BJ (cell line): ENCODE measurements at regions not wholly inside any gene's neighbourhood (a gene's known extent, or its start where the extent isn't known, plus 50 kb on each side); places are given as distances from the start of the nearest gene placed in this dataset.

Experiments
- CTCF ChIA-PET: fragments of 350-600 bp; formaldehyde crosslinking; extraction: SDS; loops from one replicate; lab custom pipeline; 2021; ENCODE audit warnings: antibody characterized with exemption, inconsistent platforms; lab: Yijun Ruan, JAX
- POLR2A ChIA-PET: fragments of 300-600 bp; sonication (Branson Sonifier 250); formaldehyde crosslinking; extraction: SDS; loops from one replicate; lab custom pipeline; 2021; ENCODE audit warnings: antibody characterized with exemption; lab: Charles Lee
- DNase-seq: peaks from one replicate; pipeline ENCODE4 v3.0.0-alpha.2; 2011; ENCODE audit warnings: low read depth
- H3K27me3 ChIP-seq: 2 replicates; pipeline ENCODE4 v1.6.0; 2011; ENCODE audit warnings: low read length; ENCODE audit not compliant: control insufficient read depth, insufficient read depth
- H3K36me3 ChIP-seq: 2 replicates; pipeline ENCODE4 v1.5.1; 2011; ENCODE audit warnings: low read length; ENCODE audit not compliant: control insufficient read depth, insufficient read depth
- H3K4me3 ChIP-seq: 2 replicates; pipeline ENCODE4 v1.5.1; 2011; ENCODE audit warnings: low read depth, mild to moderate bottlenecking, control low read depth, low read length
- TF ChIP-seq, protein P1 (sequence below): IDR thresholded peaks from 2 replicates; pipeline ENCODE4 v1.5.1; 2011; ENCODE audit warnings: low read depth, mild to moderate bottlenecking, control low read depth, inconsistent platforms, low read length, moderate library complexity; ENCODE audit not compliant: insufficient read depth

GRCh38 chr4:149121023-149121404 is 678.8 kb upstream of the NR3C2 start:
- Histone ChIP-seq H3K36me3 (no peaks in the 10 kb centered on the region), H3K27me3 (no peaks in the 10 kb centered on the region), H3K4me3 (no peak overlapping the region)
- no peak for DNase-seq
- CTCF ChIA-PET, result no interaction called here
- TF ChIP-seq, protein P1, sequence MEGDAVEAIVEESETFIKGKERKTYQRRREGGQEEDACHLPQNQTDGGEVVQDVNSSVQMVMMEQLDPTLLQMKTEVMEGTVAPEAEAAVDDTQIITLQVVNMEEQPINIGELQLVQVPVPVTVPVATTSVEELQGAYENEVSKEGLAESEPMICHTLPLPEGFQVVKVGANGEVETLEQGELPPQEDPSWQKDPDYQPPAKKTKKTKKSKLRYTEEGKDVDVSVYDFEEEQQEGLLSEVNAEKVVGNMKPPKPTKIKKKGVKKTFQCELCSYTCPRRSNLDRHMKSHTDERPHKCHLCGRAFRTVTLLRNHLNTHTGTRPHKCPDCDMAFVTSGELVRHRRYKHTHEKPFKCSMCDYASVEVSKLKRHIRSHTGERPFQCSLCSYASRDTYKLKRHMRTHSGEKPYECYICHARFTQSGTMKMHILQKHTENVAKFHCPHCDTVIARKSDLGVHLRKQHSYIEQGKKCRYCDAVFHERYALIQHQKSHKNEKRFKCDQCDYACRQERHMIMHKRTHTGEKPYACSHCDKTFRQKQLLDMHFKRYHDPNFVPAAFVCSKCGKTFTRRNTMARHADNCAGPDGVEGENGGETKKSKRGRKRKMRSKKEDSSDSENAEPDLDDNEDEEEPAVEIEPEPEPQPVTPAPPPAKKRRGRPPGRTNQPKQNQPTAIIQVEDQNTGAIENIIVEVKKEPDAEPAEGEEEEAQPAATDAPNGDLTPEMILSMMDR, result no peak
- POLR2A ChIA-PET, result no interaction called here

DNA sequence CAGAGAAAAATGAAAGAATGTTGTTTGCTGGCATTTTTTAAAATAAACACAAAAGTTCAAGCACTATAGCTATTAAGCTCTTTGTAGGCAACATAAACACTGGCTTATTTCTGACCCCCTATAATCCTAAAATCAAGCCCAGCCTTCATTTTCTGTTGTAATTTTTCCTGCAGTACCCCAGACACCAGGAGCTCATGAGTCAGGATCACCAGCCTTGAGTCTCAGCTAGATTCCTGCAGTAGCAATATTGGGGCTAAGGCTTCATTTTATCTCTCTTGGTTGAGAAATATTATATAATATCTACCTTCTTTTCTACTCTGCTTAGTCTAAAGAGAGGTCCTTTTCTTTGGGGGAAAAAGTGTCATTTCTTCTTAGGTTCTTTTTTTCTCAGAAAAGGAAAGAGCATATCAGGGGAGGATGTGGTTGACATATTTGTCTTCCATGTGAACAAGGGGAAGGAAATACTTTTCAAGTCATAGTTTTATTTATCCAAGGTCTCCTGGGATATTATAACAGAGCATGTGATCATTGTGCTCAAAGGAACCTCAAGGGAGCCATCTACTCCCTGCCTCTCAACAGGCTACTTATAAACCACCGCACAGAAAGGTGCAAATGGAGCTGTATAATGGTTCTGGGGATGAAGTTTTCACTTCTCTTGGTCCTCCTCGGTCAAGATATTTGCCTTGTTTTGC is 678.3 kb upstream of the NR3C2 start:
- CTCF ChIA-PET, result no interaction called here
- POLR2A ChIA-PET, result no interaction called here
- Histone ChIP-seq H3K27me3 (no peaks in the 10 kb centered on the region), H3K36me3 (no peaks in the 10 kb centered on the region), H3K4me3 (no peak overlapping the region)
- TF ChIP-seq, protein P1, result no peak
- DNase-seq, result no peak

DNA sequence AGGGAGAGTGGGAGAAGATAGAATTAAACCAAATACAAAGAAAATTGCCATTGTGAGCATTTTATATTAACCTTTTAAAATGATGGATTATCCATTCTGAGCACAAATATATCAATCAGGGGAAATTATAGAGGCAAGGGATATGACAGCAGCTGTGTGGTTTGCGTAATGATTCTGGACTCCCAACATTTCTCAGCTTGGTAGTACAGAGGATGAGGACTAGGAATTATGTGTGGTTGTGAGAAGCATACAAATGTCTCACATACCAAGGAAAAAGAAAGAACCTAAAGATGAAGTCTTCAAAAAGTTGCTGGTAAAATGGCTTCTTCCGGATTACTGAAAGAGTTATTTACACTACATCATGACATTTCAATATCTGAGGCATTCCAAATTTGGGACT is 674.6 kb upstream of the NR3C2 start:
- H3K27me3 ChIP-seq, result no peaks in the 10 kb centered on the region
- no peaks in the 10 kb centered on the region for H3K36me3 ChIP-seq
- no peak for DNase-seq
- TF ChIP-seq, protein P1, result no peak
- POLR2A ChIA-PET, result no interaction called here
- CTCF ChIA-PET, result no interaction called here
- H3K4me3 ChIP-seq, result no peak overlapping the region

DNA sequence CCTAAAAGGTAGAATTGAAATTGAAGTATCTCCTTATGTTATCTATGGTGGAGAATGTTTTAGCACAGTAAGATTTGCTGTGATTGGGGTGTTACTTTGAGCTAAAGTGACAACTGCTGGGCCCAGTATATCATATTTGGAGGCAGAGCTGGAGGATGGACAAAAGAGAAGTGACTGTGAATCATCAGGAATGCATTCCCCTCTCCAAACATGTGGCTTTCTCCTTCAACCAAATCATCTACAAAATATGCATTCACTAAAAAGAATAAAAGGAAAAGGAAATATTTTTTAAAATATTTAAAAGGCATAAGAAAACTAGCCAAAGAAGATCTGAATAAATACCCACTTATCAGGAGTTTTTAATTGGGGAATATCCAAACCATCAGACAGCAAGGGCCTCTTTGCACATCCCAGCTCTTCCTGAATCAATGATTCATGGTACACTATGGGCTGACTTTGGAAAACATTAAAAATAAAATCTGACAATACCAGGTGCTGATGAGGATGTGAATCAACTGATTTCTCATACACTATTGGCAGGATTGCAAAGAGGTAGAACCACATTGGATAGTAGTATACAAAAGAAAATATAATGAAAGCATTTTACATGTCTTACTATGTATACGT is 671.7 kb upstream of the NR3C2 start:
- TF ChIP-seq, protein P1, result no peak
- CTCF ChIA-PET, result no interaction called here
- DNase-seq, result peak; percentile 58
- Histone ChIP-seq H3K4me3 (no peak overlapping the region), H3K36me3 (no peaks in the 10 kb centered on the region), H3K27me3 (no peaks in the 10 kb centered on the region)
- POLR2A ChIA-PET, result interaction anchor here (0.5 kb wide), 1 partner anchor 765 kb away, joined by 5 read pairs; no protein-coding TSS in a partner anchor

DNA sequence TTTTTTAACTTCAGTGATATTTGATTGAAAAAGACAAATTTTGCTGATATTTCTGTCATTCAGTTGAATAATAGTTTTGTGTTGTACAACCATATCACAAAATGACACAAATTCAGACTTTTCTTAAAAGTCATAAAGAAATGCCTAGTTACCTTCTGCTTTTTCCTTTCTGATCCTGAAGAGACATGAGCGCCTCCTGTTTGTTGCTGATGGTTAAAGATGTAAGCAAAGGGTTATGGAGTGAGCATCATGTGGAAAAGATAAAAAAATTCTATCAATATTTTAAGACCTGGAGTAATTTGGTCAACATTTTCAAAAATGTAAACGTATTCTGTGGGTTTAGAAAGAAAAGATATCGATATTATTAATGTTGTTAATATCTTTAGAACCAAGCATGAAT is 669.9 kb upstream of the NR3C2 start:
- Histone ChIP-seq H3K4me3 (no peak overlapping the region), H3K27me3 (no peaks in the 10 kb centered on the region), H3K36me3 (no peaks in the 10 kb centered on the region)
- CTCF ChIA-PET, result no interaction called here
- DNase-seq, result no peak
- TF ChIP-seq, protein P1, result no peak
- POLR2A ChIA-PET, result no interaction called here
